AG04449 (cell line): ENCODE measurements at regions not wholly inside any gene's neighbourhood (a gene's known extent, or its start where the extent isn't known, plus 50 kb on each side); places are given as distances from the start of the nearest gene placed in this dataset.

ENCODE experiments used
- CTCF ChIA-PET: fragments of 350-600 bp; formaldehyde crosslinking; extraction: SDS; loops from one replicate; lab custom pipeline; 2021; ENCODE audit warnings: antibody characterized with exemption; lab: Yijun Ruan, JAX
- POLR2A ChIA-PET: fragments of 400-600, 350-600 bp; formaldehyde crosslinking; extraction: SDS; loops from one replicate; lab custom pipeline; 2020; ENCODE audit warnings: antibody characterized with exemption, inconsistent platforms; lab: Yijun Ruan, JAX
- DNase-seq: peaks from one replicate; pipeline ENCODE4 v3.0.0-alpha.2; 2010; ENCODE audit warnings: low read depth, low spot score
- H3K4me3 ChIP-seq: 2 replicates; pipeline ENCODE4 v1.5.1; 2011; ENCODE audit warnings: low read depth, mild to moderate bottlenecking, control low read depth, low read length
- TF ChIP-seq, protein P1 (sequence below): IDR thresholded peaks from one replicate; pipeline ENCODE4 v1.5.1; 2011; ENCODE audit warnings: mild to moderate bottlenecking, moderate library complexity, low read length, control low read depth, inconsistent platforms; ENCODE audit not compliant: insufficient read depth; ENCODE audit errors: missing control alignments

DNA sequence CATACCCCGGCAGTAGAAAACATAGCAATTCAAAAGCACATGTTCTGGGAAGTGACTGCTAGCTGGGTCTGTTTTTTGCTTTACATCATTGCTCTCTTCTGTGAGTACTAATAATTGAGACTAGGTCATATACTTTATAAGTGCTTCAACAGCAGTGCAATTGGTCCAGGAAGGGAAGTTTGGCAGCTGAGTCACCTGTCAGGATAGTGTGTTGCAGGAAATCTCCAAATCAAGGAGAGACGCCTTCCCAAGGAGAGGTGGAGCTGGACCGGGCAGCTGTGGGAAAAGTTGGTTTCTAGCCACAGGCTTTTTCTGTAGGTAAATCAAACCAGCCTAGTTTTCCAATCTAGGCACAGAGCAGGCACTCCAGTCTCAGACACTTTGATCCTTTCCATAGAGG lies 330.1 kb downstream of the ENC1 start:
- no peak for DNase-seq
- TF ChIP-seq, protein P1, sequence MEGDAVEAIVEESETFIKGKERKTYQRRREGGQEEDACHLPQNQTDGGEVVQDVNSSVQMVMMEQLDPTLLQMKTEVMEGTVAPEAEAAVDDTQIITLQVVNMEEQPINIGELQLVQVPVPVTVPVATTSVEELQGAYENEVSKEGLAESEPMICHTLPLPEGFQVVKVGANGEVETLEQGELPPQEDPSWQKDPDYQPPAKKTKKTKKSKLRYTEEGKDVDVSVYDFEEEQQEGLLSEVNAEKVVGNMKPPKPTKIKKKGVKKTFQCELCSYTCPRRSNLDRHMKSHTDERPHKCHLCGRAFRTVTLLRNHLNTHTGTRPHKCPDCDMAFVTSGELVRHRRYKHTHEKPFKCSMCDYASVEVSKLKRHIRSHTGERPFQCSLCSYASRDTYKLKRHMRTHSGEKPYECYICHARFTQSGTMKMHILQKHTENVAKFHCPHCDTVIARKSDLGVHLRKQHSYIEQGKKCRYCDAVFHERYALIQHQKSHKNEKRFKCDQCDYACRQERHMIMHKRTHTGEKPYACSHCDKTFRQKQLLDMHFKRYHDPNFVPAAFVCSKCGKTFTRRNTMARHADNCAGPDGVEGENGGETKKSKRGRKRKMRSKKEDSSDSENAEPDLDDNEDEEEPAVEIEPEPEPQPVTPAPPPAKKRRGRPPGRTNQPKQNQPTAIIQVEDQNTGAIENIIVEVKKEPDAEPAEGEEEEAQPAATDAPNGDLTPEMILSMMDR, result no peak
- POLR2A ChIA-PET, result no interaction called here
- H3K4me3 ChIP-seq, result no peak overlapping the region
- CTCF ChIA-PET, result interaction anchor here (1.0 to 2.0 kb wide), 4 partner anchors 13 to 331 kb away, joined by 3 to 8 read pairs (median 3); partner anchors contain the start of gene ENC1

DNA sequence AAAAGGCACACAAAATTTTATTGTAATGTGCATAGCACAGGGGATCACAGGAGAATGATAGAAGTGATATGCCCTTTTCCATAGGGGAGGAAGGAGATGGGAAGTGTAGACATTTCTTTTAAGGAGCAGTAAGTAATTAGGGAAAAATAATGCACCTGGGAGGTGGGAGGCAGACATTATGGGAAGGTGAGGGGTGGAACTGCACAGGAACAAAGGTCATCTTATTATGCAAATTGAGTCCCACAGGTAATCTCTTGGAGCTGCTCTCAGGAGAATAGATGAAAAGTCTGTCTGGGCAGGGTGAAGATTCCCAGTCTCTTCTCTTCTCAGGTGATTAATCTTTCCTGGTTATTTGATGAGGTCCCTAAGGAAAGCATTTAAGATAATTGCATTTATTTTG lies 331.5 kb downstream of the ENC1 start:
- ChIA-PET CTCF (interaction anchor here (2.0 kb wide), 1 partner anchor 12 kb away, joined by 8 read pairs; no protein-coding TSS in a partner anchor), POLR2A (no interaction called here)
- H3K4me3 ChIP-seq, result no peak overlapping the region
- no peak for DNase-seq
- TF ChIP-seq, protein P1, result no peak

DNA sequence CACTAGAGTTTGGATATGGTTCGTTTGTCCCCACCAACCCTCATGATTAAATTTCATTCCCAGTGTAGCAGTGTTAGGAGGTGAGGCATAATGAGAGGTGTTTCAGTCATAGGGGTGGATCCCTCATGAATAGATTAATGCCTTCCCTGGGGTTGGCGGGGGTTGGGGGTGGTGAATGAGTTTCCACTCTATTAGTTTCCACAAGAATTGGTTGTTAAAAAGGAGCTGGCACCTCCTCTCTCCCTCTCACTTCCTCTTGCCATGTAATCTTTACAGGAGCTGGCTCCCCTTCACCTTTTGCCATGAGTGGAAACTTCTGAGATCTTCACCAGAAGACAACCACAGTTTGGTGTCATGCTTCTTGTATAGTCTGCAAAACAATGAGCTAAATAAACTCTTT lies 333.7 kb downstream of the ENC1 start:
- DNase-seq, result no peak
- ChIA-PET POLR2A (interaction anchor here (0.6 kb wide), 1 partner anchor 10 kb away, joined by 3 read pairs; no protein-coding TSS in a partner anchor), CTCF (interaction anchor here (1.1 kb wide), 1 partner anchor 23 kb away, joined by 3 read pairs; no protein-coding TSS in a partner anchor)
- H3K4me3 ChIP-seq, result no peak overlapping the region
- TF ChIP-seq, protein P1, result no peak

DNA sequence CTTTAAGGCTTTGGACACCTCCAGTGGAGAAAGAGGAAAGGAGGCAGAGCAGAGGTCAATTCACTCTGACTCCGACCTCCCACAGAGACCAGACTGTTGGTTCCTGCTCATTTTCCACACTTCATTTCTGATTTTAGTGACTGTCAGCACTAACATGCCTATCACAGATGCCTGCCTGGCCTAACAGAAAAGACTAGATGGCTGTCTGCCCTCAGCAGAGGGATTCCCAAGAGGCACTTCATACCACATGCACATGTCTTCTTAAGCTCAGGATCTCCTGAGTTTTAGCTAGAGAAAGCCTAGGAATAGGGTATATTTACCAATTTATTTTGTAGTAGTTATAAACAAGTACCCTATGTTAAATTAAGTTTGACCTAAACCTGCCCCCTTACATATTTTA lies 336.0 kb downstream of the ENC1 start:
- TF ChIP-seq, protein P1, result no peak
- H3K4me3 ChIP-seq, result no peak overlapping the region
- ChIA-PET CTCF (no interaction called here), POLR2A (no interaction called here)
- no peak for DNase-seq

DNA sequence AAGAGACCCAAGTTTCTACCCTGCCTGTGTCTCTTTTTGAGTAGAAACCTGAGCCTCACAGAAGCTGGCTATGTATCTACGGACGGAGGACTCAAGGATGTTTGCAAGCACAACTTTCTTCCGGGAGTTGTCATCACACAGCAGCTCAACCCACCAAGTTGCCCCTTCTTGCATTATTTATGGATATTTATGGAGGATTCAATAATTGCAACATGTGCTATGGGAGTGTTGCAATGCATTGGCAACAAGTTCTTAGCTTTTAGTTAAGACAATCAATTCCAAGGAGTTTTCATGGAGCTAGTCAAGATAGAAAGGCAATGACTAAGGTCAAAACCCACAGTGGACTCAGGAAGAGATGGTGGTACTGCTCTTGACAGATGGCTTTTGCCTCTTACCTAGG lies 336.9 kb downstream of the ENC1 start:
- POLR2A ChIA-PET, result no interaction called here
- TF ChIP-seq, protein P1, result no peak
- DNase-seq, result no peak
- no peak overlapping the region for H3K4me3 ChIP-seq
- CTCF ChIA-PET, result interaction anchor here (1.6 kb wide), 1 partner anchor 9 kb away, joined by 3 read pairs; no protein-coding TSS in a partner anchor

DNA sequence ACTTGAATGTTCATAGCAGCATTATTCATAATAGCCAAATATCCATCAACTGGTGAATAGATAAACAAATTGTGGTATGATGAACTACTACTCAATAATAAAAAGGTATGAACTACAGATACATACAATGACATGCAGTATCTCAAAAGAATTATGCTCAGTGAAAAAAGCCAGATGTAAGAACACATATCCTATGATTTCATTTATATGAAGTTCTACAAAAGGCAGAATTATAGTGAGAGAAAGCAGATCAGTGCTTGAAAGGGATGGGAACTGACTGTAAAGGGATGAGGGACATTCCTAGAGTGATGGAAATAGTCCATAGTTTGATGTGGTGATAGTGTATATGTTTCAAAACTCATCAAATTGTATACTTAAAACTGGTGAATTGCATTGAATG lies 339.0 kb downstream of the ENC1 start:
- CTCF ChIA-PET, result no interaction called here
- no peak overlapping the region for H3K4me3 ChIP-seq
- DNase-seq, result no peak
- POLR2A ChIA-PET, result no interaction called here
- TF ChIP-seq, protein P1, result no peak
